ENCODE measurements at regions not wholly inside any gene's neighbourhood (a gene's known extent, or its start where the extent isn't known, plus 50 kb on each side); places are given as distances from the start of the nearest gene placed in this dataset.
"Not testable (repeated sequence)": the region's sequence is repeated elsewhere in the genome, so short reads cannot be mapped to it uniquely, and the experiment has no call there.

GRCh38 chr5:179404321-179405053 lies 59.2 kb upstream of the ADAMTS2 start:
- DNase-seq (ENCODE audit: low read depth): no peak
- CTCF ChIA-PET: interaction anchor here (0.8 to 2.4 kb wide), 9 partner anchors 11 to 241 kb away, joined by 3 to 20 read pairs (median 4); no protein-coding TSS in a partner anchor
- Histone ChIP-seq H3K27me3 (ENCODE audit: control insufficient read depth, insufficient read depth, low read length) (0 out of 2 replicates have a peak, but pooled peaks cover 1% of the 10 kb centered on the region), H3K36me3 (ENCODE audit: control insufficient read depth, insufficient read depth, low read length) (no peaks in the 10 kb centered on the region), H3K4me3 (ENCODE audit: low read depth, low read length) (no peak overlapping the region)
- POLR2A ChIA-PET: no interaction called here
- TF ChIP-seq CTCF (IDR thresholded peaks at IDR 0.05; ENCODE audit: insufficient read depth, low read depth, low read length): peak; percentile 58

GRCh38 chr5:179403426-179404147 lies 58.3 kb upstream of the ADAMTS2 start:
- TF ChIP-seq CTCF (IDR thresholded peaks at IDR 0.05; ENCODE audit: insufficient read depth, low read depth, low read length): no peak
- DNase-seq (ENCODE audit: low read depth): no peak
- H3K4me3 ChIP-seq (ENCODE audit: low read depth, low read length): no peak overlapping the region
- no peaks in the 10 kb centered on the region for H3K36me3 ChIP-seq (ENCODE audit: control insufficient read depth, insufficient read depth, low read length)
- 0 out of 2 replicates have a peak, but pooled peaks cover 1% of the 10 kb centered on the region for H3K27me3 ChIP-seq (ENCODE audit: control insufficient read depth, insufficient read depth, low read length)
- ChIA-PET CTCF (interaction anchor here (0.6 to 2.4 kb wide), 10 partner anchors 10 to 240 kb away, joined by 3 to 20 read pairs (median 4); no protein-coding TSS in a partner anchor), POLR2A (interaction anchor here (0.6 kb wide), 1 partner anchor 156 kb away, joined by 3 read pairs; no protein-coding TSS in a partner anchor)

GRCh38 chr5:179400435-179400834 lies 55.2 kb upstream of the ADAMTS2 start:
- CTCF ChIA-PET; DNase-seq (ENCODE audit: low read depth); H3K27me3 ChIP-seq (ENCODE audit: control insufficient read depth, insufficient read depth, low read length); H3K36me3 ChIP-seq (ENCODE audit: control insufficient read depth, insufficient read depth, low read length); POLR2A ChIA-PET; H3K4me3 ChIP-seq (ENCODE audit: low read depth, low read length): not testable (repeated sequence)

- DNase-seq (ENCODE audit: low read depth): no peak
- no peaks in the 10 kb centered on the region for H3K36me3 ChIP-seq (ENCODE audit: control insufficient read depth, insufficient read depth, low read length)
- H3K4me3 ChIP-seq (ENCODE audit: low read depth, low read length): no peak overlapping the region
- CTCF ChIA-PET: no interaction called here
- POLR2A ChIA-PET: no interaction called here
- TF ChIP-seq CTCF (IDR thresholded peaks at IDR 0.05; ENCODE audit: insufficient read depth, low read depth, low read length): no peak
- no peaks in the 10 kb centered on the region for H3K27me3 ChIP-seq (ENCODE audit: control insufficient read depth, insufficient read depth, low read length)
Measured at GRCh38 chr5:179400020-179400419, 54.8 kb upstream of the ADAMTS2 start.

- H3K36me3 ChIP-seq (ENCODE audit: control insufficient read depth, insufficient read depth, low read length); CTCF ChIA-PET; H3K27me3 ChIP-seq (ENCODE audit: control insufficient read depth, insufficient read depth, low read length); H3K4me3 ChIP-seq (ENCODE audit: low read depth, low read length); DNase-seq (ENCODE audit: low read depth); POLR2A ChIA-PET: not testable (repeated sequence)
Measured at GRCh38 chr5:179399327-179399726, 54.1 kb upstream of the ADAMTS2 start.

GRCh38 chr5:179397516-179397915 lies 52.3 kb upstream of the ADAMTS2 start:
- POLR2A ChIA-PET: no interaction called here
- TF ChIP-seq CTCF (IDR thresholded peaks at IDR 0.05; ENCODE audit: insufficient read depth, low read depth, low read length): no peak
- no peak for DNase-seq (ENCODE audit: low read depth)
- Histone ChIP-seq H3K4me3 (ENCODE audit: low read depth, low read length) (no peak overlapping the region), H3K36me3 (ENCODE audit: control insufficient read depth, insufficient read depth, low read length) (no peaks in the 10 kb centered on the region), H3K27me3 (ENCODE audit: control insufficient read depth, insufficient read depth, low read length) (no peaks in the 10 kb centered on the region)
- CTCF ChIA-PET: no interaction called here

All from BJ (cell line).